NCI-H1092 treated with DMSO at 0.1 percent for 48 hours (cell line): ENCODE measurements at regions not wholly inside any gene's neighbourhood (a gene's known extent, or its start where the extent isn't known, plus 50 kb on each side); places are given as distances from the start of the nearest gene placed in this dataset.
"Not testable (repeated sequence)": the region's sequence is repeated elsewhere in the genome, so short reads cannot be mapped to it uniquely, and the experiment has no call there.

Experiments
- DNase-seq: peaks from one replicate; lab custom pipeline; 2025; lab: John Stamatoyannopoulos, UW

DNA sequence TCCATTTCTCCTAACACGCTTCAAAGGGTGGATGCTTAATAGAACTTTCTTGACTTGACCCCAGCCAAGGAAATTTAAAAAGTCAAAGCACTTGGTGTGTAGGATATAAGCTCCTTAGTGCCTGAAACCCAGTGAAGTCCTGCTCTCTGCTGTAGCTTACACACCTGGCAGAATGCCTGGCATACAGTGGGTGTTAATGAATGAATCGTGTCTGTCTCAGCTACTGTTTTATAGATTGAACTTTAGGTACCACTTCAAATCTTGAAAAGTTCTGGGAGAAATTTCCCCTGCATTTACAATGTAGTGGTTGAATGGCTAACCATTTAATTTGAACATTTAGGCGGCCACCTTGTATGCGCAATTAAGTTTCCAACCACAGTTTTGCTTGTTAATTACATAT is 70.5 kb upstream of the ZNF217 start:
- DNase-seq: no peak

DNA sequence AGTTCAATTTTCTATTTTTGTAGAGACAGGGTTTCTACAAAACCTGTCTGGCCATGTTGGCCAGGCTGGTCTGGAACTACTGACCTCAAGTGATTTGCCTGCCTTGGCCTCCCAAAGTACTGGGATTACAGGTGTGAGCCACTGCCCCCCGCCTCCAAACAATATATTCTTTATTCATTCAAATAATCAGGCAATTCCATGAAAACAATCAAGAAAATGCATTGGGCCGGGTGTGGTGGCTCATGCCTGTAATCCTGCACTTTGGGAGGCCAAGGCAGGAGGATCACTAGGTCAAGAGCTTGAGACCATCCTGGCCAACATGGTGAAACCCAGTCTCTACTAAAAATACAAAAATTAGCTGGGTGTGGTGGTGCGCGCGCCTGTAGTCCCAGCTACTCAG is 69.9 kb upstream of the ZNF217 start:
- DNase-seq: not testable (repeated sequence)

DNA sequence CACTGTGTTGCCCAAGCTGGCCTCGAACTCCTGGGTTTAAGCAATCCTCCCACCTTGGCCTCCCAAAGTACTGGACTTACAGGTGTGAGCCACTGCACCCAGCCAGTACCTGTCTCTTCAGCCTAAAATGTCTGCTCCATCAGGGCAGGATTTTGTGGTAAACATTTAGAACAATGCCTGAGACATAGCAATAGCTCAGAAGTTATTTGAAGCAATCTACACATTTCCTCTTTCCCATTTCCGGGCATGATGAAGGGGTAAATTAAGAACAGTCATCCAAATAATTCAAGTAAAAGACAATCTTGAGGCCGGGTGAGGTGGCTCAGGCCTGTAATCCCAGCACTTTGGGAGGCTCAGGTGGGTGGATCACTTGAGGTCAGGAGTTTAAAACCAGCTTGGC is 69.0 kb upstream of the ZNF217 start:
- no peak for DNase-seq

DNA sequence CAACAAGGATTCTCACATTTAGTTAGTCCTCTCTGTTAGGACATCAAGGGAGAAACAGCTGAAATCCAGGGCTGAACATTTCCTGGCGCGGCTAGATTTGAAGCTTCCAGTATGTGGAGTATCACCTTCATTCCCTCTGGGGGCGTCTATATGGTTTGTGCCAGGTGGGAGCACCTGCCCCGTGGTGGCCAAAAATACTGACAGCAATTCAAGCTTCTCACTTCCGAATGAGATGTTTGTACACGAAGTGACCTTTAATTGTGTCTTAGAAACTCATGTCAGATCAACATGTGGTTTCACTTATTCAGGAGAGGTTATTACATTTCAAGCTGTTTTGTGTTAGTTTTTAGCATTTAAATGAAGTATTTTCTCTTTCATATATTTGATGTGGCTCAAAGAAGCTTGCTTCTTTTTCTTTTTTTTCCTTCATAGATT is 67.3 kb upstream of the ZNF217 start:
- DNase-seq: no peak

DNA sequence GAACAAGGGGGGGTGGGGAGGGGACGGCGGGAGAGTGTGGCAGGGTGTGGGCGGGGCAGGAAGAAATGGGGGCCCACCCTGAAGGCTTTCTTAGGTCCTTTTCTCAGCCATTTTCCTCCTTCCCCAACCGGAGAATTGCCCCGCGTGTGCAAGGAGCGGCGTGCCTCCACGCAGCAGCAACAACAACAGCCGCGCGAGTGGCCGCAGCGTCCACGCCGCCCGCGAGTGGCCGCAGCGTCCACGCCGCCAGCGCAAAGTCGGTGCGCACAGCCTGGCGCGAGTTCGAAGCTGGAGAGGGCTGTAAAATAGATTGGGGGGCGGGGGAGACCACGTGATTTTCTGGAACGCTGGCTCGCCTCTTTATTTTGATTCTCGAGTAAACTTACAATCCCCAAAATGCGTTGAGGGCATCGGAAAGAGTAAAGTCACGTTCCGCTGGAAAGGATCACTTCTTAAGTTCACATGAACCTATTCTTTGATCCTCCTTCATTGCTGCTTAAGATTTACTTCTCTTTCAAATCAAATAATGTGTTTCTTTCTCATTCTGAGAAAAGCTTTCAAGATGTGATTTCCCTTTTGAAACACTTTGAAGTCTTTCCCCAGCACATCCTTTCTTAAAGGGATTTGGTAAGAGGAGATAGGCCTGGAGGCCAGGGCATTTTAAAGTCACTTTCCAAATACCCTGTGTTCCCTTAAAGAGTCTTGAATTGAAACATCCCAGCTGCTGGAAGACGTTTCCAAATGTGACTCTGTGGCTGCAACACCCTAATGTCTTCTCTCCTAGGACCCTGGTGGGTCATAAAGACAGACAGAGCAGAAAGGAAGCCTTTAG is 66.7 kb upstream of the ZNF217 start:
- DNase-seq: no peak

DNA sequence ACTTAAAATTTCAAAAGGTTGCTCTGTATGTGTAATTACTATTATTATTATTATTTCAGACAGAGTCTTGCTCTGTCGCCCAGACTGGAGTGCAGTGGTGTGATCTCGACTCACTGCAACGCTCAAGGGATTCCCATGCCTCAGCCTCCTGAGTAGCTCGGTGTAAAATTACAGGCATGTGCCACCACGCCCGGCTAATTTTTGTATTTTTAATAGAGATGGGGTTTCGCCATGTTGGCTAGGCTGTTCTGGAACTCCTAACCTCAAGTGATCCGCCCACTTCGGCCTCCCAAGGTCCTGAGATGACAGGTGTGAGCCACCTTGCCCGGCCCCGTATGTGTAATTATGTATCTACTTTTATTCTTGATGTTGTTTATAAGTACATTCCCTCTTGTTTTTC is 65.3 kb upstream of the ZNF217 start:
- DNase-seq: no peak

DNA sequence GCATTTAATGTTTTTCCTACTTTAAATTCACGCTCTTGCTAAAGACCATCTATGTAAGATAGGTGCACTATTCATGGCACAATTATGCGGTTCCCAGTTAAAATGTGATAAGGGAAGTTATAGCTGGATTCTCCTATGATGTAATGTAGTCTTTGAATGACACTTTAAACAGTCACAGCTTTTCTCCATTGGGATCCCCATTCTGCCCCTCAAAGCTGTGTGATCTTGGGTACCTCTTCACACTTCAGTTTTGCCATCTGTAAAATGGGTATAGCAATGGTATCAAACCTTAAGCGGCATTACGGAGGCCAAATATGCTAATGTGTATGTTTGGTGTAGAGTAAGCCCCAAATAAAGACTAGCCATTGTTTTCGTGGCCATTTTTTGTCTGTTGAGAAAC is 64.7 kb upstream of the ZNF217 start:
- DNase-seq: no peak

DNA sequence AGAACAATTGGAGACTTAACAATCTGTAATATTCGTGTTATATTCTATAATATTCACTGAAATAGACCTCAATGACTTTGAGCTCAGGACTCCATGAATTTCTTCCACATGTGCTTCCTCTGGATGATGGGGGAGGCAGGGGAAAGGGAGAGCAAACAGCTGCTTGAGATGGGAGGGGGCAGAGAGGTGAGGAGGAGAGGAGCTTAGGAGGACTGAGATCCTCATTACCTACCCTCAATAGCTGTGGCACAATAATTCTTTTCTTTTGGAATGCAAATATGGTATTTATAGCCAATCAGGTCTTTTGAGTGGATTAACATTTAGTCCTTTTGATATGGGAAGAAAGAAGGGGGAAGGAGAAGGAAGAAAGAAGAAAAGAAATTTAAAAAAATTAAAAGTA is 64.1 kb upstream of the ZNF217 start:
- DNase-seq: no peak

DNA sequence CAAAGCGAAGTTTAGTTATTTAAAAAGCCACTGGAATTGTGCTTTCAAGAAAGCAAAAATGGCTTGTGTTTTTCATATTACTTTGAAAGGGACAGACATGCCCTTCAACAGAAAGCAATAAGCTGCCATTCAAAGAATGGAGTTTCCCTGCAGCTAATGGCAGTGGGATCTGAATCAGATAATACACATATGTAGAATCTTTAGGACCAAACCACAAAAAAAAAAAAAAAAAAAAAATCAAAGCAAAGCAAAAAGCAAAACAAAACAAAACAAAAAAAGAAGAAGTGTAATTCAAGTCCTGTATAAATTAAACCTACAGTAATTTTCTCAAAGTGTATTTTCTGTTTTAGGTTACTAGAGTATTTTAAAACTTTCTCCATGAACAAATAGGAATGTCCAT is 63.6 kb upstream of the ZNF217 start:
- no peak for DNase-seq

DNA sequence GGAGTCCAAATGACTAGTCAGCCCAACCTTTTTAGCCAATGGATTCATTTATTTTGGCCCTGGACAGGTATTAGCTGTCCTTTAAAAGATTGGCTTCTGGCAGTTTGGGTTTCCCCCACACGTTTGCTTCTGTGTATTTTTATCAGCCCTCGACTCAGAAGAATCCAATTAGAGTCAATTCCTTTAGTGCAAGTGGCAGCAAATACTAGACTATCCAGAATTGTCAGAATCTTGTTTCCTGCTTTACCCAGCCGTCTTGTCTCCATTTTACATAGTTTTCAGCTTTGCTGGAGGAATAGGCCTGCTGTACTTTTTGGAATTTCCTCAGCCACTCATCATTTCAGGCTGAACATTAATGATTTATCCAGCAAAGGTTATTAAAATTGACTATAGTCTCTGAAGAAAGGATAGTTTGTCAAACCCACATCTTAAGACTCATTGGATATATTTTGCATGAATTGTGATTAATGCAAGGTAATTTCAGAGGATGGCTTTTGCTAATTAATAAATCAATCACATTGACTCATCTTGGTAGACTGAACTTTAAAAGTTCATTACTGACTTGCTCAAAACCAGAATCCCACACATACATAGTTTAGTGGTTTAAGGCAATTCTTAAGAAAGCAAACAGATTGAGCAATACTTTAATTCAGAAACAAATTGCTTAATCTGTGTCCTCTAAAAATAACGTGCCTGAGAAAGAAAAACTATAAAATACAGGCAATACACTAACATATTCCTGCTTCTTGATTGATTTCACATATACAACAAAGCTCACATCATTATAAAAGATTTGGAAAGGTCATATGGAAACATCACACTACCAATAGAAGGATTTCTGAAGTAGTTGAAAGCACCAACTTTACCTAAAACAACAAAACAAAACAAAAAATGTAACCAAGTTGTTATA is 62.9 kb upstream of the ZNF217 start:
- DNase-seq: no peak

DNA sequence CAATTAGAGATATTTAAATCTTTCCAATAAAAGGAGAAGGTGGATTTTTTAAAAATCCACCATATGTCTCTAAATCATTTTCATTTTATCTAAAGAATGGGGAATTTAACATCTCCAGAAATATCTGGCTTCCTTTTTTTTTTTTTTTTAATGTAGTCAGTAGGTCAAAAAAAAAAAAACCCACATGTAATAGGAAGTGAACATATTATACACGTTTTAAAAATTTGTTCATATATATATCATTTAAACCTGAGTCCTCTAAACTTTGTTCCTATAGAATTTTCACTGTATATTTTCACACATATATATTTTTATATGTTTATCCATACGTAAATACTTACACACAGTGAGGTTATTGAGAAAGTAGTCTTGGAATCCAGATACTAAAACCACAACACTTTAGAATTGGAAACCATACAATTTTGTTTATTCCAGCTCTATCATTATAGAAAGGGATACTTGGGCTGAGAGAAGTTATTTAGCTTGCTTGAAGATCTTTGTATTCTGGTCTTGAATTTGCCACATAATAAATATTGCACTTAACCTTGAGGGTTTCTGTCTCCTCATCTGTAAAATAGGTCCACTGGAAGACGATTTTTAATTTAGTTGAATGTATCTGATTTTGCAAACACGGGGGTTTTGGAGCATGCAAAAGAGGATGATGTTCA is 62.1 kb upstream of the ZNF217 start:
- no peak for DNase-seq

DNA sequence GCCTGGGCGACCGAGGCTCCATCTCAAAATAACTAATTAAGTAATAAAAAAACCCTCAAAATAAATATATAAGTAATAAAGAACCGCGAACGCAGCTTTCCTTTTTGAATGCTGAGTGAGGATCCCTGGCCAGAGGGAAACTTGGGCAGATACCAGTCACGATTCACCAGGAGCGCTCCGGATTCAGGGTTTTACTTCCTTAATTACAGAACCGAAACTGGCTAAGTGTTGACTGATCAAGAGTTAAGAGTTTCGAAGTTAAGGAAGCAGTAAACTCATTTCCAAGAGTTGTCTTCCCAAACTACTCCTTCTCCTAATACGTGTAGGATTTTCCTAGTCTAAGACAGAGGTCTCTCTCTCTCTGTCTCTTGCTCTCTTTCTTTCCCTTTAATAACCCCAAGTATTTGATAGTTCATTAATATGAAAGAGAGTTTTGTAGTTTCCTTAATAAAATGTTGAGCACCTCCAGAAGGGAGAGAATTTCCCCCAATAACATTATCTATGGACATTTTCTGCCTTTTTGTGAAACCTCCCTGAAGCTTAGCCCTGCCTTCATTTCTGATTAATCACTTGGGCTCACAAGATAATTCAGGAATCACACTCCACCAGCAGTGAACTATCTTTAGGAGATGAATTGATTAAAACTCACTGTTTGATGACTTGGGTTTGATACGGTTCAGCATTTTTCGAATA is 61.4 kb upstream of the ZNF217 start:
- DNase-seq: no peak

DNA sequence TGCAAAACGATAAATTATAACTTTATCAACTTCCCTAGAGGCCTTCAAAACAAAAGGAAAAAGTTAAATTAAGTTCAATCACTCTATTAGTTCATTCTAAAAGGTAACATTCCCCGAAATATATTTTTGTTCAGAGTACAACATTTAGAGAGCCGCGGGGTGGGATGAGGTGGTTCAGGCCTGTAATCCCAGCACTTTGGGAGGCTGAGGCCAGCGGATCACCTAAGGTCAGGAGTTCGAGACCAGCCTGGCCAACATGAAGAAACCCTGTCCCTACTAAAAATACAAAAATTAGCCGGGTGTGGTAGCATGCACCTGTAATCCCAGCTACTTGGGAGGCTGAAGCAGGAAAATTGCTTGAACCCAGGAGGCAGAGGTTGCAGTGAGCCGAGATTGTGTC is 60.9 kb upstream of the ZNF217 start:
- not testable (repeated sequence) for DNase-seq

DNA sequence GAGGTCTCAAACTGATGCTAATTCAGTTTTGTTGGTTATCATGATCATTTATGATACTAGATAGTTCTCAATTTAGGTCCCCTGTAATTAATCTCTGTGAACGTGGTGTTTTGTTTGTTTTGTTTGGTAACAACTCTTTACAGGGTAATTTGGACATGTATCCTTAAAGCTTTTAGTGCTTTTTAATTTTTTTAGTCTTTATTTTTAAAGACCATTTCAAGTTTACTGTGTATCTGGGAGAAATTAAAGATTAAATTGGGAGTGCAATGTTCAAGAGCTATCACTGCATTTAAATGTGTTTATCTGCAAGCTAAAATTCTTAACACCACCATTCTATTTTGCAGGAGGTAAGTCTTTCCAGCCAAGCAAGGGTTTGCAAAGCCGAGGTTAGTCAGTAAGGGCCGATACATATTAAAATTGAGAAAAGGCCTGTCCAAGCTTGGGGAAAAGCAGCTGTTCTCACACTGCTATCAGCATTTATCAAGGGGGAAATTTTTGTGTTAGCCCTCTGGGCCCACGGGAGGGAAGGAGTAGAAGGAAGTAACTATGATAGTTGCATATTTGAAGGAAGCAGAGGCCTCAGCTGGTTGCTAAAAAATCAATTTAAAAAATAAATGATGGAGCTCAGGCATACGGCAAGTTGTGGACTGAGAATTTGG is 59.3 kb upstream of the ZNF217 start:
- no peak for DNase-seq

DNA sequence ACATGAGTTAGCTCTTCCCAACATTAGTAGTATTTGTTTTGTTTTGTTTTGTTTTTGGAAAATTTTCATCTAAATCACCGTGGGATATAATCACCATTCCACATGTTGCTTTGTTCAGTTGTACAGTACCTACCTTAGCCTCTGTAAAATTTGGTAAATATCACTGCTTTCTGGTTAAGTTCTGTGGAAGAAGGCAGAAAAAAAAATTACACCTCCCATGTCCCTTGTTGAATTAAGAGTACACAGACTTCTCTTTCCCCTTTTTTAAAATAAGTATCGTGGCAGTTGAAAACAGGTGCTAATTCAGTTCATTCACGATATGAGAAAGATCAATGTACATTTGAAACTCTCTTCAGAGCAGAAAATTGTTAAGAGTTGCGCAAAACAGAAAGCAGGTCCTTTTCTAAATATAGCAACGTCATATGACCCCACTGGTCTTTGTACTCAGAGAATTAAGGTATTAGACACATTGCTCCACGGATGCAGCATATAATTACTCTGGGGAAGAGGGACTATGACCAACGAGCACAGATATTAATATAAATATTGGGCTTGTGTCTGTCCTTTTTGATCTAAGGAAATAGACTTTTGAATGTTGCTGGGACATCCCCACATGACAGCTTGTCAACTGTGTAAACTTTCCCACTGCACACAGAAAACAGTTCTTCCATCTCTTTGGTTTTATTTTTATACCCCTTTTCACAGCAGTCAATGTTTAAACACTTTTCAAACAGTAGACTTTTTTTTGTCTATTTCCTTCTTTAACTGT is 58.6 kb upstream of the ZNF217 start:
- no peak for DNase-seq

DNA sequence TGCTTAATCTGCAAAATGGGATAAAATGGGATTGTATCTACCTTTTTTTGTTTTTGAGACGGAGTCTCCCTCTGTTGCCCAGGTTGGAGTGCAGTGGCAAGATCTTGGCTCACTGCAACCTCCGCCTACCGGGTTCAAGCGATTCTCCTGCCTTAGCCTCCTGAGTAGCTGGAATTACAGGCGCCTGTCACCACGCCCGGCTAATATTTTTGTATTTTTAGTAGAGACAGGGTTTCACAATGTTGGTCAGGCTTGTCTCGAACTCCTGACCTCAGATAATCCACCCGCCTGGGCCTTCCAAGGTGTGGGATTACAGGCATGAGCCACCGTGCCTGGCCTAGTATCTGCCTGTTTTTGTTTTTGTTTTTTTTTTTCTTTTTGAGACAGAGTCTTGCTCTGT is 55.9 kb upstream of the ZNF217 start:
- DNase-seq: not testable (repeated sequence)

DNA sequence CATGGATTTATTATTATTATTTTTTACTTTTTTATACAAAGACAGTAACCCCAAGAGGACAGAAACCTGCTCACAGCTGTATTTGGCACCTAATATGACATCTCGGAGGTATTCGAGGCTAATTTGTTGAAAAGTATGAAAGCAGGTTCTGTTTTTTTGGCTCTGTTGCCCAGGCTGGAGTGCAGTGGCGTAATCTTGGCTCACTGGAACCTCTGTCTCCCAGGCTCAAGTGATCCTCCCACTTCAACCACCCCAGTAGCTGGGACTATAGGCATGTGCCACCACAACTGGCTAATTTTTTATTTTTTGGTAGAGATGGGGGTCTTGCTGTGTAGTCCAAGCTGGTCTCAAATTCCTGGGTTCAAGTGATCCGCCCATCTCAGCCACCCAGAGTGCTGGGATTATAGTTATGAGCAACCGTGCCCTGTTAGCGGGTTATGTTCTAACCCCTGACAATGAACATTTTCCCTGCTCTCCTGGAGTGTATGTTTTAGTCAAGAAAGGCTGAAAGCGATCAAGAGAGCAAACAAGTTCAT is 53.7 kb upstream of the ZNF217 start:
- DNase-seq: no peak

DNA sequence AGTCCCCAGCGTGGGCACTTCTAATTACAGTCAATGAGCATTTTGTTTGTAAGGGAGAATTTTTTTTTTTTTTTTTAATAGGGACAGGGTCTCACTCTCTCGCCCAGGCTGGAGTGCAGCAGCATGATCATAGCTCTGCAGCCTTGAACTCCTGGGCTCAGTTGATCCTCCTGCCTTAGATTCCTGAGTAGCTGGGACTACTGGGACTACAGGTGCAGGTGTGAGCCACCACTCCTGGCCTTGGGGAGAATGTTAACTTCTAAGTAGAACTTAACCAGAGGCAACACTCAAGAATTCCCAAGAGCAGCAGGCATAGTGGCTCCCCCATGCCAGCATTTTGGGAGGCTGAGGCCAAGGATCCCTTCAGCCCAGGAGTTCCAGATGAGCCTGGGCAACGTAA is 52.9 kb upstream of the ZNF217 start:
- no peak for DNase-seq

DNA sequence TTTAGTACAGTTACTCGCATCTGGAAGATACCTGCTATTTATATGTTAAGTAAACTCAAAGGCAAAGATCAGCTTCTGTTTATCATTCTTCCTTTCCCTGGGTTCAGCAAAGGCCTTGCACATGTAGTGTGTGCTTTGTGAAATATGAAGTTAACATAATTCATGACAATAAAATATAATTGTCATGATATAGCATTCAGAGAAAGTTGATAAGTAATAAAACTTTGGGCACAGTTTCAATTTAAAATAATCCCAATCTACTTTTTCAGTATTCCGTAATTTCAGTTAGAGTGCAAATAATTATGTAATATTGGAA is 51.9 kb upstream of the ZNF217 start:
- DNase-seq: no peak

DNA sequence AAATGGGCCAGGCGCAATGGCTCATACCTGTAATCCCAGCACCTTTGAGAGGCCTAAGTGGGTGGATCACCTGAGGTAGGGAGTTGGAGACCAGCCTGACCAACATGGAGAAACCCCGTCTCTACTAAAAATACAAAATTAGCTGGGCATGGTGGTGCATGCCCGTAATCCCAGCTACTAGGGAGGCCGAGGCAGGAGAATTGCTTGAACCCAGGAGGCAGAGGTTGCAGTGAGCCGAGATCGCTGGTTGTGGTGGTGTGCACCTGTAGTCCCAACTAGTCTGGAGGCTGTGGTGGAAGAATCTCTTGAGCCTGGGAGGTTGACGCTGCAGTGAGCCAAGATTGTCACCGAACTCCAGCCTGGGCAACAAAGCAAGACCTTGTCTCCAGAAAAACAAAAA is 50.5 kb upstream of the ZNF217 start:
- DNase-seq: not testable (repeated sequence)
